GM12892 (cell line): ENCODE measurements at regions not wholly inside any gene's neighbourhood (a gene's known extent, or its start where the extent isn't known, plus 50 kb on each side); places are given as distances from the start of the nearest gene placed in this dataset.
"Not testable (repeated sequence)": the region's sequence is repeated elsewhere in the genome, so short reads cannot be mapped to it uniquely, and the experiment has no call there.

Experiments used
- POLR2A ChIP-seq: IDR thresholded peaks from 2 replicates; pipeline ENCODE4 v1.6.1; 2011; ENCODE audit warnings: low read depth, low read length, control low read depth
- POLR2AphosphoS5 ChIP-seq: IDR thresholded peaks from 2 replicates; pipeline ENCODE4 v1.6.1; 2011; ENCODE audit warnings: low read depth, low read length, control low read depth

DNA sequence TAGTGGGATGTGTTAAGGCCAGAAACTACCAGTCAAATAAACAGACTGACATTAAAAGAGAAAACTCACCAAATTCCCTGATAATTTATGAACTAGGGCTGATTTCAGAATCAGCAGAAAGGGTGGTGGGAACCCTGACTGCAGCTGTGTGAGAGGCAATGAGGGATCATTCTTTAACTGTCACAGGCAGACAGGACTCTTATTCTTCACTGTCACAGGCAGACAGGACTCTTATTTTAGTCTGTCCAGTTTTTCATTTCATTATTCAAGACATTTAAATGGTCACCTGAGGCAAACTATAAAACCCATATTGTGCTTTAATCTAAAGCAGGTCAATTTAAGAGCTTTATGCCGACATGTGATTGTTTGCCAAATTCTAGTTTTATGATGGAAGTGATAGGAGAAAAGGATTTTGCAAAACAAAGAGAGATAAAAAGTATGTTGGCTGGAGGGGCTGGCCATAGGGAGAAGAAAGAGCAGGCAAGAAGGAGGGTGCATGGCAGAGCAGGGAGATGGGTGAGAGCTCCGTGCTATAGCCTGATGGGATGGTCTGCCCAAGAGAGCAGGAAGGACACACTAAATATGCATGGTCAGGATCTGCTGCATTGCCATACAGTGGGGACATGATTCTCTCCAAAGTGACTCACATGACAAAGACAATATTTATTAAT is 366.8 kb downstream of the ANAPC1 start:
- TF ChIP-seq POLR2A, POLR2AphosphoS5: not testable (repeated sequence)
